Adipocyte (in vitro differentiated cells): ENCODE measurements at regions not wholly inside any gene's neighbourhood (a gene's known extent, or its start where the extent isn't known, plus 50 kb on each side); places are given as distances from the start of the nearest gene placed in this dataset.
"Not testable (repeated sequence)": the region's sequence is repeated elsewhere in the genome, so short reads cannot be mapped to it uniquely, and the experiment has no call there.

ENCODE experiments used
- DNase-seq: peaks from one replicate; pipeline ENCODE4 v3.0.0-alpha.2; 2015; ENCODE audit warnings: low read depth
- H3K27me3 ChIP-seq: replicated peaks from 2 replicates; pipeline ENCODE4 v1.7.0; 2013; ENCODE audit warnings: mild to moderate bottlenecking, low read length, moderate library complexity; ENCODE audit not compliant: control insufficient read depth, insufficient read depth
- H3K36me3 ChIP-seq: 2 replicates; pipeline ENCODE4 v1.7.0; 2013; ENCODE audit warnings: low read length, mild to moderate bottlenecking, moderate library complexity; ENCODE audit not compliant: control insufficient read depth, insufficient read depth, severe bottlenecking
- H3K4me1 ChIP-seq: 2 replicates; pipeline ENCODE4 v1.7.0; 2013; ENCODE audit warnings: mild to moderate bottlenecking, low read length, moderate library complexity; ENCODE audit not compliant: control insufficient read depth, insufficient read depth
- H3K4me3 ChIP-seq: 2 replicates; pipeline ENCODE4 v1.7.0; 2013; ENCODE audit warnings: mild to moderate bottlenecking, low read length, moderate library complexity
- H3K9ac ChIP-seq: 2 replicates; pipeline ENCODE4 v1.7.0; 2013; ENCODE audit warnings: mild to moderate bottlenecking, low read length, moderate library complexity
- H3K9me3 ChIP-seq: 2 replicates; pipeline ENCODE4 v1.7.0; 2013; ENCODE audit warnings: mild to moderate bottlenecking, low read length, moderate library complexity; ENCODE audit not compliant: control insufficient read depth

DNA sequence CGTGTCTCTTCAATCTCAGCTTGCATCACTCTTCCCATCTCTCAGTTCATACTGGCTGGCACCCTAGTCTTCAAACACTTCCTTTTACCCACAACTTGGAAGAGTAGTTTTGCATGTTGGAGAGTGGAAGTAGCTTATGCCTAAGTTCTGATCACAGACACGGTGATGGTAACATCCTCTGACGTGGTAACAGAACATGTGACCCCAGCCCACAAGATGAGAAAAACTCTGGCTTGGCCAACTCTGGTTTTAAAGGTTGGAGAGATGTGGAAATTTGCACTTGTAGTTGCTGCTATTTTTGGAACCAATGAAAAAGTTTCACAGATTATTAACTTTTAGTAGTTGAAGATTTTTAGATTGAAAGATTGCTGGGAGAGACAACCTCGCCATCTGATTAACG is 155.4 kb upstream of the SLC35G4 start:
- no peak for DNase-seq
- no peak overlapping the region for H3K9ac ChIP-seq
- no peaks in the 10 kb centered on the region for H3K4me1 ChIP-seq
- no peak overlapping the region for H3K4me3 ChIP-seq
- H3K27me3 ChIP-seq: no peaks in the 10 kb centered on the region
- no peaks in the 10 kb centered on the region for H3K36me3 ChIP-seq
- H3K9me3 ChIP-seq: peaks cover 6% of the 10 kb centered on the region

DNA sequence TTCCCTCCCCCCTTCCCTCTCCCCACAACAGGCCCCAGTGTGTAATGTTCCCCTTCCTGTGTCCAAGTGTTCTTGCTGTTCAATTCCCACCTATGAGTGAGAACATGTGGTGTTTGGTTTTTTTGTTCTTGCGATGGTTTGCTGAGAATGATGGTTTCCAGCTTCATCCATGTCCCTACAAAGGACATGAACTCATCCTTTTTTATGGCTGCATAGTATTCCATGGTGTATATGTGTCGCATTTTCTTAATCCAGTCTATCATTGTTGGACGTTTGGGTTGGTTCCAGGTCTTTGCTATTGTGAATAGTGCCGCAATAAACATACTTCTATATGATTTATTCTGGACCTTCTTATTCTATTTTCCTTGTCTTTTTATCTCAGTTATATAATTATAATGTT is 165.2 kb upstream of the SLC35G4 start:
- not testable (repeated sequence) for H3K27me3 ChIP-seq, H3K9ac ChIP-seq, H3K4me1 ChIP-seq, H3K9me3 ChIP-seq, DNase-seq, H3K4me3 ChIP-seq, H3K36me3 ChIP-seq

- H3K4me3 ChIP-seq: no peak overlapping the region
- peak; percentile 3 for DNase-seq
- H3K36me3 ChIP-seq: no peaks in the 10 kb centered on the region
- no peak overlapping the region for H3K9ac ChIP-seq
- peaks cover 4% of the 10 kb centered on the region for H3K9me3 ChIP-seq
- no peaks in the 10 kb centered on the region for H3K4me1 ChIP-seq
- H3K27me3 ChIP-seq: no peaks in the 10 kb centered on the region
Observed at GRCh38 chr18:11437046-11437445, 172.3 kb upstream of the SLC35G4 start.

- H3K36me3 ChIP-seq: no peaks in the 10 kb centered on the region
- no peak overlapping the region for H3K4me3 ChIP-seq
- no peaks in the 10 kb centered on the region for H3K9me3 ChIP-seq
- no peaks in the 10 kb centered on the region for H3K4me1 ChIP-seq
- no peak overlapping the region for H3K9ac ChIP-seq
- no peak for DNase-seq
- H3K27me3 ChIP-seq: no peaks in the 10 kb centered on the region
Observed at GRCh38 chr18:11432360-11432811, 177.0 kb upstream of the SLC35G4 start.

GRCh38 chr18:11429876-11430275 is 179.5 kb upstream of the SLC35G4 start:
- H3K36me3 ChIP-seq: no peaks in the 10 kb centered on the region
- DNase-seq: no peak
- H3K4me1 ChIP-seq: no peaks in the 10 kb centered on the region
- no peaks in the 10 kb centered on the region for H3K9me3 ChIP-seq
- H3K4me3 ChIP-seq: no peak overlapping the region
- H3K9ac ChIP-seq: no peak overlapping the region
- no peaks in the 10 kb centered on the region for H3K27me3 ChIP-seq

DNA sequence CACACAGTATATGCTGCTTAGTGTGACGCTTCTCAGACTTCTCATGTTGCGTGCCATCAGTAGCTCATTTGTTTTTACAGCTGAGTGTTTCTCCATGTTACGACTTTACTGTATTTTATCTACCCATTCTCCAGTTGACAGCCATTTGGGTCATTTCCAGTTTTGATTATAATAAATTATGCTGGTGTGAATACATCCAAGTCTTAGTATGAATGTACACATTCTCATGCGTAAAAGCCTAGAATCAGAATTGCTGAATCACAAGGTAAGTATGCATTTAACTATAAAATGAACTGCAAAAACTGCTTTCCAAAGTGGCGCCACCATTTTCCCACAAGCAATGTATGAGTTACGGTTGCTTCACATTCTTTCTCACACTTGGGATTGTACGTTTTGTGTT is 184.2 kb upstream of the SLC35G4 start:
- no peaks in the 10 kb centered on the region for H3K9me3 ChIP-seq
- H3K4me1 ChIP-seq: no peaks in the 10 kb centered on the region
- H3K27me3 ChIP-seq: no peaks in the 10 kb centered on the region
- no peak overlapping the region for H3K9ac ChIP-seq
- no peaks in the 10 kb centered on the region for H3K36me3 ChIP-seq
- no peak for DNase-seq
- H3K4me3 ChIP-seq: no peak overlapping the region

- Histone ChIP-seq H3K4me1 (no peaks in the 10 kb centered on the region), H3K9me3 (no peaks in the 10 kb centered on the region), H3K9ac (no peak overlapping the region), H3K27me3 (no peaks in the 10 kb centered on the region), H3K36me3 (no peaks in the 10 kb centered on the region), H3K4me3 (no peak overlapping the region)
- DNase-seq: no peak
Observed at GRCh38 chr18:11419338-11419737, 190.1 kb upstream of the SLC35G4 start.

DNA sequence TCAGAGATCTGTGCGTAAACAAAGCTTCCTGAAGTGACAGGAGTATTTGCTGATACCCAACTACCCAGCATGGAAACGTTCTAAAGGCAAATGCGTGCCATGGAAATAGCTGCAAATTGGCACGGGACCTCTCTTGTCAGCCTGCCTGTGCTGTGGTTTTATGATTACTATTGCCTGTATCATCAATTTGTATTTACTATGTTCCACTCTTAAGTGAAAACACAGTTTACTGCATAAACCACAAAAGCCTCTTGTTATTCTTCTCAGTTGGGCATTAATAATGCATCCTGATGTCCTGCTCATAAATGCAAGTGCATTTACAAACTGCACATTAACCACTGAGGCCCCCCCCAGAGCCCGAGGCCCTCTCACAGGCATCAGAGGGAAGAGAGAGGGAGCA is 196.6 kb upstream of the SLC35G4 start:
- H3K9me3 ChIP-seq: no peaks in the 10 kb centered on the region
- H3K27me3 ChIP-seq: no peaks in the 10 kb centered on the region
- H3K36me3 ChIP-seq: no peaks in the 10 kb centered on the region
- no peak overlapping the region for H3K4me3 ChIP-seq
- H3K4me1 ChIP-seq: no peaks in the 10 kb centered on the region
- no peak overlapping the region for H3K9ac ChIP-seq
- no peak for DNase-seq

DNA sequence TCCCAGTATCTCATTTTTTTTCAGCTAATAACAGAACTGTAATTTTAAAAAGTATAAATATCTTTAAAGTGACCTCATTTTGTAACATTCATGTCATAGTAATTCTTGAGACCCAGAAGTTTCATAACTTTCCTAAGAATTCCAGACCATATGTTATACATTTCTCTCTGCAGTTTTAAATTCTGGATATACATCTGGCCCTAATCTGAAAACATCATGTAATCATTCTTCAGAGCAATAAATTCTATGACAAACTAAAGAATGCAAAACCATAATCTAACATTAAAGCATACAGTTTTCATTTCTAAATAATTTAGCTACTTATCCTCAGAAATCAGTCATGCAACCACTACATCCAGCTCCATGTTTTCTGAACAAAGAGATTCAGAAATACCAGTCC is 198.3 kb upstream of the SLC35G4 start:
- Histone ChIP-seq H3K36me3 (no peaks in the 10 kb centered on the region), H3K27me3 (no peaks in the 10 kb centered on the region), H3K4me3 (no peak overlapping the region), H3K9me3 (no peaks in the 10 kb centered on the region), H3K9ac (no peak overlapping the region), H3K4me1 (no peaks in the 10 kb centered on the region)
- DNase-seq: peak; percentile 73

- Histone ChIP-seq H3K27me3 (no peaks in the 10 kb centered on the region), H3K36me3 (no peaks in the 10 kb centered on the region), H3K4me1 (no peaks in the 10 kb centered on the region), H3K4me3 (no peak overlapping the region), H3K9me3 (no peaks in the 10 kb centered on the region), H3K9ac (no peak overlapping the region)
- DNase-seq: no peak
Observed at GRCh38 chr18:11408555-11409065, 200.8 kb upstream of the SLC35G4 start.

DNA sequence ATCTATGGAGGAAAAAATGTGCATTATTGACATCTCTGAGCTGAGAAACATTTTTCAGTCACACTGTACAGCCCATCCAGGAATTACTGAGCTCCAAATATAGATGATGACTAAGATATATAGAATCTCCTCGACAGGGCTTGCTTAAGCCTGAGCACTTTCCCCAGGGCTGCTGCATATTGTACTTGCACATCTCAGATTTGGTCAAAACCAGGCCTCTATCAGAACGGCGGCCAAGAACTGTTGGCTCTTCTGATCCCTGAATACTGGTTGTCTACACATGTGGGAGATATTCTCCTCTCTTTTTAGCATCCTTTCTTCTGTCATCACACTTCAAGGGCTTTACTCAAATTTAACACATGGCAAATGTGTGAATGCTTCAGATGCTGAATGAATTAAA is 201.5 kb upstream of the SLC35G4 start:
- no peaks in the 10 kb centered on the region for H3K27me3 ChIP-seq
- peak; percentile 71 for DNase-seq
- H3K9me3 ChIP-seq: no peaks in the 10 kb centered on the region
- H3K9ac ChIP-seq: no peak overlapping the region
- no peaks in the 10 kb centered on the region for H3K4me1 ChIP-seq
- H3K4me3 ChIP-seq: no peak overlapping the region
- no peaks in the 10 kb centered on the region for H3K36me3 ChIP-seq

- Histone ChIP-seq H3K4me1 (no peaks in the 10 kb centered on the region), H3K36me3 (no peaks in the 10 kb centered on the region), H3K27me3 (no peaks in the 10 kb centered on the region), H3K4me3 (no peak overlapping the region), H3K9me3 (no peaks in the 10 kb centered on the region), H3K9ac (no peak overlapping the region)
- DNase-seq: no peak
Observed at GRCh38 chr18:11405804-11406203, 203.6 kb upstream of the SLC35G4 start.
